Activated CD8-positive, alpha-beta memory T cell treated with anti-CD3 and anti-CD28 coated beads, Interleukin-2, amount 50 U/mL, for 1 hour (primary cell): ENCODE measurements at regions not wholly inside any gene's neighbourhood (a gene's known extent, or its start where the extent isn't known, plus 50 kb on each side); places are given as distances from the start of the nearest gene placed in this dataset.
"Not testable (repeated sequence)": the region's sequence is repeated elsewhere in the genome, so short reads cannot be mapped to it uniquely, and the experiment has no call there.

Source experiments
- DNase-seq: peaks from one replicate; pipeline ENCODE4 v3.0.0-alpha.2; 2020; ENCODE audit errors: extremely low read depth

DNA sequence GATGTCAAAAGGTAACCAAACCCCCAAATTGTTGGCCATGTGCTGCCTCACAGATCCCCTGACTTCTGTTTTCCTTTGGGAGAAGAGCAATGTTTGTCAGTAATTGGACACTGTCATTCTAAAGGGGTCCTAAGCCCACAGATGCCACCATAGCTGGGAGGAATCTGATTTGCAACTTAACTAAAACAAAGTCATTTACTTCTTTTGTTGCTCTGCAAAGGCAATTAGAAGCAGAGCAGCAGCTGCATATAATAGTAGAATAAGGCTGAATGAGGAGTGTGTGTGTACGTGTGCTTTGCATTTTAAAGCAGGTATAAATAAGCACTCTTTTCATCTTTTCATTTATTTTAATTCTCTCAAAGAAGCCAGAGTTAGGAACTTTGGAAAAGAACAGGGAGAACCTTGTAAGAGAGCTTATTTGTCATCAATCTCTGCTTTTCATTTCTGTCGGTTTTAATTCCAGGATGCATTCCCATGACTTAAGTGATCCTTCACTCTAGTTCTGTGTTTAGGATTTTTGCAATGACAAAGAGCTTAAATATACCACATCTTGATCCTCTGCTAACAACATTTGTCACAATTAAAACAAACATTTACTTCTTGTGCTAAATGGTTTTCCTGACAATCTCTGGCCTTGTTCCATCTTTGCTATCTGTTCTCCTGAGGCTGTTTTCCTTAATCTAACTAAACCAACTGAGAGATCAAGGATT, 530.2 kb upstream of the CBLB start:
- no peak for DNase-seq

- DNase-seq = no peak
Measured at GRCh38 chr3:106399761-106400160, 530.9 kb upstream of the CBLB start.

- no peak for DNase-seq
Measured at GRCh38 chr3:106401666-106402490, 533.1 kb upstream of the CBLB start.

DNA sequence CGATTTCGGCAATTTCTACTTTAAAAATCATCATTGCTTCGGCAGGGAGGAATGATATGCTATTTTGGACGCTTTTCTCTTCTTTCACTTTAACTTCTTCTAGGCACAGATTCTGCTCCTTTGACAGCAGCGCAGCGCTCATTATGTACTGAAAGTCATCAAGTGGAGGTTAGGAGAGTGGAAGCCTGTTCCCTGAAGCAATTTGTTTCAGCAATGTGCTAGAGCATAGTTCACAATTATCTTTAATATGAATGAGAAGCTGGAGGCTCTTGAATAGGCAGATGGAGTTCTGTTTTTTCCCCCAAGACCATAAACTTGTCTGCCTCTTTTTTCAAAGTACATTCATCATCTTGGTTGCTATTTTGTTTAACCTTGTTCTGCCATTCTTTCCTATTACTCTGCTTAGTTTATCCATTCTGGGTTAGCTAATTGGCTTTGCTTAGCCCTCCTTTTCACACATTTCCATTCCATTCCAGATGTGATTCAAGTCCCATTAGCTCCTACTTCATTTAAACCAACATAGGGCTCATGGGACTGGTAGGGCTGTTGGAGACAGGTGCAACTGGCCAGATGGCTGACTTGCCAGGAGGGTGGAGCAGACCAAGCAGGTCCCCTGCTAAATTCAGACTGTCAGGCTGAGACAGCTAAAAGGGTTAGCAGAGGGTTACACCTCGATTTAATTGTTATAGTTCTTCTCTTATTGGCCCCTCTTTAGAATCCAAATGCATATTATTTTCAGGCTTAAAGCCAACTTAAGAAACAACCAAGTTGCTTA, 534.7 kb upstream of the CBLB start:
- DNase-seq = no peak

DNA sequence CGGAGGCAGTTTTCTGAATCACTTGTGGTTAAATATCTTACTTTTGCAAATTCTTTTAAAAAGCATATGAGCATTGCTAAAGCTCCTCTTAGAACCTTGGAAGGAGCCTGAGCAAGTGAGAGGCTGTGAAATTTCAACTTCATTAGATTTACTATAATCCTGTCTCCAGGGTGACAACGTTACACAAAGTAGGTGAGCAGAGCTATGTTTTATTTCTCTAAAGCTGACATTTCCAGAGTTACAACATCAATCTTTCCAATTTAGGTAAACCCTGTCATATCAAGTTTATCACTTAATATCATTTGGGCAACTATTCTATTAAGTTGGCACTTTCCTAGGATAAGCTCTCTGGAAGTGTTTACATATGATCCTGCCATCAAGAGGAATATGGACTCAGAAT, 544.9 kb upstream of the CBLB start:
- DNase-seq = no peak

DNA sequence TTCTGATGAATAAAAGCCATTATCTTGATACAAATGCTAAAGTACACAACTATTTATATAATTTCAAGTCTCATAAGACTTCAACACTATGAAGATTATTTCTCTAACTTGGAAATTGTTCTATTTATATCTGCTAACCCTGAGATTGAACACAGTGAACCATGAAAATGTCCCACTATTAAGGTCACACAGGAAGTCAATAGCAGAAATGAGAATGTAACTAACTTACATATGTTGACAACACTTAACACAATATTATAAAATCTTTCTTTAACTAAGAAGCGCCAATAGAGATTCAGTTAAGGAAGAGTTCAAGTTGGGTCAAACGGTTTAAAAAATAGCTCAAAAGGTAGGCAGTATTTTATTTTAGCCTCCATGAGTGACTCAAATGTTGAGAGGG, 551.8 kb upstream of the CBLB start:
- no peak for DNase-seq

- no peak for DNase-seq
Measured at GRCh38 chr3:106421426-106421825, 552.6 kb upstream of the CBLB start.

GRCh38 chr3:106421909-106422308, 553.1 kb upstream of the CBLB start:
- DNase-seq = no peak

GRCh38 chr3:106423321-106424225, 554.8 kb upstream of the CBLB start:
- DNase-seq = no peak

- DNase-seq = no peak
Measured at GRCh38 chr3:106425026-106425425, 556.2 kb upstream of the CBLB start.

GRCh38 chr3:106425916-106426315, 557.1 kb upstream of the CBLB start:
- DNase-seq = no peak

DNA sequence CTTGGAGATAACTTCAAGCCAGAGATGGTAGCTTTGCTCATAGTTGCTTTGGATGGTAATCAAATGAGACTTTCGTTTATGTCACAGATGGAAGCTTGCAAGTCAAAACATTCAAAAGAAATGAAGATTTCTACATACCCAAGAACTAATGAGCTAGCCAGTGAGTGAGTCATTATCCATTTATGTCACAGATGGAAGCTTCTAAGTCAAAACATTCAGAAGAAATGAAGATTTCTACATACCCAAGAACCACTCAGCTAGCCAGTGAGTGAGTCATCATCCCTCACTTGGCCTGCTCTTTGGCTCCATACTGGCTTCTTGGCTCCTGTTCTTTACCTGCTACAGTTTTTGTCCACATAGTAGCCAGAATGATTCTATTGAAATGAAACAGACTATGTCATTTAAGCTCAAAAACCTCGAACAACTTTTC, 559.8 kb upstream of the CBLB start:
- no peak for DNase-seq

DNA sequence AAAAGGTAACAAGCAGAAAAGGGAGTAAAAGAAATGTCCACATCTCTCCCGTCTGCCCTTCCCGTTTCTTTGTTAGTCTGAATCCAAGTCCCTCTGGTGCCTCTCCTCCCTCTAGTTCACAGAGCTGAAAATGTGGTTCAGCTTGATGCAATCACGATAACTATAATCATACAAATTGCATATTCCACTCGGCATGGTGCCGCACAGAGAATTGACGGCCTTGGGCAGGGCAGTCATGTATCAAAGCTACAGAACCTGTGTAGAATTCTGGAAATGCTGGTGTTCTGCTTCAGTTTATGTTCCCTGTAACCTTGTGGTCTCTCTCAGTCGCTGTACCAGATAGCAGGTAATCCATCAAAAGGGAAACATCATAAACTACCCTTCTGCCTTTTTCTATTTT, 562.9 kb upstream of the CBLB start:
- no peak for DNase-seq

DNA sequence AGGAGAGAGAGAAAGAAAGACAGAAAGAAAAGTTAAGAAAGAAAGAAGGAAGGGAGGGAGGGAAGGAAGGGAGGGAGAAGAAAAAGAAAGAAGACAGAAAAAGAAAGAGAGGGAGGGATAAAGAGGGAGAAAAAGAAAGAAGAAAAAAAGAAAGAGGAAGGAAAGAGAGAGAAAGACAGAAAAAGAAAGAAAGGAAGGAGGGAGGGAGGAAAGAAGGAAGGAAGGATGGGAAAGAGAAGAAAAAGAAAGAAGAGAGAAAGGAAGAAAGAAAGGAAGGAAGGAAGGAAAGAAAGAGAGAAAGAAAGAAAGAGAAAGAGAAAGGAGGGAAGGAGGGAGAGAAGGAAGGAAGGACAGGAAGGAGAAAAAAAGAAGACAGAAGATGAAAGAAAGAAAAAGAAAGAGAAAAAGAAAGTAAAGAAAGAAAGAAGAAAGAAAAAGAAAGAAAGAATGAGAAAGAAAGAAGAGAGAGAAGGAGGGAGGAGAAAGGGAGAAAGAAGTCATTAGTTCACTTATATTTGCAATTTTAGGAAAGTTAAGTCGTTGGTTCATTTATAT, 567.2 kb upstream of the CBLB start:
- DNase-seq = no peak

DNA sequence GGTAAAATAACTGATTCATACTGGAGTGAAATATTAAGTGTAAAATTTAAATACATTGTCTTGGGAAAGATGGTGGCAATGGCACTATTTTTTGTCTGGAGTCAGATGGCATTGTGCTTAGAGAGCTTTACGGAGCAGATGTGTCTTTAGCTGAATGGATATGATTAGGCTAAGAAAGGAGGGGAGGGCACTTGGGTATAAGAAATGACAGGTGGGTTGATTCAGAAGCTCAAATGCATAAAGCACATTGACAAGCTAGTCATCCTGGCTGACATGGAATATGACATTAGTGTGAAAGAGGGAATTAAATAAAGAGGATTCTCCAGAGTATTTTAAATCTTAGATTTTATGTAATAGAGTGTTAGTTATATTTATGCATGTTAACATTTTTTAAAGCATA, 570.1 kb upstream of the CBLB start:
- no peak for DNase-seq

DNA sequence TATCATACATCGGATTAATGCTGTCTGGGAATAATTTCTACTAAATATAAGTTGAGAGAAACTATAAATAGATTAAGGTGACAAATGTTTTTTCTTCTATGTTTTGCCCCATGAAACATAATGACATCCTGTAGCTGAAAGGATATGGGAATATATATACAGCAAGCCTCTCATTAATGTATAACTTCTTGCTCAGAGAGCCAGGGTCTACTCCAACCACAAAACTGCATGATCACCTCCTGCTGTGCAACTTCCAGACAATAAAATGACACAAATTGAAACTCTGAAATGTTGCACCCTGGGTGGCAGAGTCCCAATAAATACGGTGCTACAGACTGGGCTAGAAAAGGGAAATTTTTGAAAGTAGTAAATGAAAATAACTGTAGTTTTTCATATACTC, 571.9 kb upstream of the CBLB start:
- no peak for DNase-seq

GRCh38 chr3:106446271-106446670, 577.5 kb upstream of the CBLB start:
- no peak for DNase-seq

GRCh38 chr3:106447723-106448301, 579.0 kb upstream of the CBLB start:
- DNase-seq = no peak

- DNase-seq = not testable (repeated sequence)
Measured at GRCh38 chr3:106448372-106448966, 579.7 kb upstream of the CBLB start.

DNA sequence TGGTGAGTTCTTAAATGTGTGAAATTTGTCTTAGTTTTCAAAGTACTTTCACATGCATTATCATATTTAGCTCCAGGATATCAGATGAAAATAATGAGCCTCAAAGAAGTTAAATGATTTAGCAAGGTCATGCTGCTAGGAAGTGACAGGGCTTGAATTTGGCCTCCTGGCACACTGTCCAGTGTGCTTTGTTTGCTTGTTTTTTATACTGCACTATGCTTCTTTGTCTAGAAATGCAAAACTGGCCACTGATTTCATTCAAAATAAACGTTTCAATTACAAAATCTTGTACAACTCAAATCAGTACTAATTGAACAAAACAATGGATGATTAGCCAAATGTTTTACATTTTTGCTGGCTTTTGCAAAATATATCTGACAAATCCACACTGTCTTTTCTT, 583.3 kb upstream of the CBLB start:
- DNase-seq = no peak
